Astrocyte (in vitro differentiated cells and primary cell): ENCODE measurements at regions not wholly inside any gene's neighbourhood (a gene's known extent, or its start where the extent isn't known, plus 50 kb on each side); places are given as distances from the start of the nearest gene placed in this dataset.

ENCODE experiments used
- CTCF ChIP-seq: IDR thresholded peaks from 2 replicates; pipeline ENCODE4 v1.5.1; 2011; ENCODE audit warnings: low read depth, mild to moderate bottlenecking, inconsistent platforms, low read length, moderate library complexity; ENCODE audit not compliant: insufficient read depth
- EZH2 ChIP-seq: IDR thresholded peaks from 2 replicates; pipeline ENCODE4 v1.6.1; 2012; ENCODE audit warnings: mild to moderate bottlenecking, low read length, inconsistent platforms; ENCODE audit not compliant: insufficient read depth

GRCh38 chr21:16751695-16752474, 761.0 kb upstream of the CXADR start:
- TF ChIP-seq CTCF (no peak), EZH2 (no peak)
